ENCODE measurements at regions not wholly inside any gene's neighbourhood (a gene's known extent, or its start where the extent isn't known, plus 50 kb on each side); places are given as distances from the start of the nearest gene placed in this dataset.

DNA sequence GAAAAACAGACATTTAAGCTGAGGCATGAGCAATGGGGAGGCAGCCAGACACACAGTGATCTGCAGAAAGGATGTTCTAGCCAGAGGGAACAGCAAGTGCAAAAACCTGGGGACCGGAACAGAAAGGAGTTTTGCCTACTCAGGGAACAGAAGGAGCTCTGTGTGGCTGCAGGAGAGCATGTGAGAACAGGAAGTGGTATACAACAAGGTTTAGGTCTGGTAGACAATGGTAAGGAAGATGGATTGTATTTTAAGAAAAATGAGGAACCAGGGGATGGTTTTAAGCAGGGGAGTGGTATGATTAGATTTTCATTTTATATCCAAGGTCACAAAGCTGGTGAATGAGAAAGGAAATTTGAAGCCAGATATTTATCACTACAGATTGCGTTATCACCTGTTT is 157.5 kb downstream of the UNC5CL start:
- H3K9me3 Mint-ChIP-seq: peaks cover 0 to 11% (median 6%) of the 10 kb centered on the region in 11 donors
- no peaks in the 10 kb centered on the region for H3K36me3 Mint-ChIP-seq
- Histone ChIP-seq H3K4me1 (ENCODE audit: control insufficient read depth in 2 of 2, insufficient read depth in 2 of 2, low read length in 2 of 2) (no peaks in the 10 kb centered on the region), H3K4me3 (ENCODE audit: low read length) (no peak overlapping the region), H3K27ac (ENCODE audit: low read depth, low read length) (no peak overlapping the region), H3K27me3 (ENCODE audit: control insufficient read depth in 2 of 2, insufficient read depth in 2 of 2, low read length in 2 of 2) (no peaks in the 10 kb centered on the region), H3K36me3 (ENCODE audit: control insufficient read depth in 2 of 3, insufficient read depth in 3 of 3, low read length in 3 of 3) (no peaks in the 10 kb centered on the region), H3K9me3 (ENCODE audit: control insufficient read depth in 2 of 3, low read length in 3 of 3) (no peaks in the 10 kb centered on the region)
- DNase-seq (no peak), ATAC-seq (no peak)
- ChIA-PET CTCF (interaction anchor here (0.6 kb wide), 1 partner anchor 388 kb away, joined by 3 read pairs; no protein-coding TSS in a partner anchor), POLR2A (no interaction called here)
- H3K27me3 Mint-ChIP-seq: peaks cover 9 to 19% (median 16%) of the 10 kb centered on the region in 5 donors
- peaks cover 0 to 9% (median 0%) of the 10 kb centered on the region in 7 donors for H3K4me1 Mint-ChIP-seq
- no peak overlapping the region for H3K27ac Mint-ChIP-seq
- intact Hi-C loops (cut with micrococcal nuclease): no loop called here
- no peak overlapping the region for H3K4me3 Mint-ChIP-seq

DNA sequence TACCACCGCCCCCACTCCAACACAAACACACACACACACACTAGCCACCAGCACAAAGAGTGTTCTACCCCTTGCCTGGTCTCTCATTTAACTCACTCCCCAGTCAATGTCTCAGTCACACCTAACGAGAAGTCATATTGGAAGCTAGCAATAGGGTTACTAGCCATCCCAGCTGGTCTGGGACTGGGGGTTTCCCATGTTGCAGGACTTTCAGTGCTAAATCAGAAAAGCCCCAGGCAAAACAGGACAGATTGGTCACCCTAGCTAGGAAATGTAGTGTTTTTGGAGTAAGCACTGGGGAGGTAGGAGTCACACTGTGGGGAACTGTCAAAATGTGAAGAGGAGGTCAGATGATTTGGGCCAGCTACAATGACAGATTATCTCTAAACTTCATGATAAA is 158.1 kb downstream of the UNC5CL start:
- ATAC-seq (no peak), DNase-seq (no peak)
- no peak overlapping the region for H3K4me3 Mint-ChIP-seq
- Histone ChIP-seq H3K9me3 (ENCODE audit: control insufficient read depth in 2 of 3, low read length in 3 of 3) (no peaks in the 10 kb centered on the region), H3K27ac (ENCODE audit: low read depth, low read length) (no peak overlapping the region), H3K27me3 (ENCODE audit: control insufficient read depth in 2 of 2, insufficient read depth in 2 of 2, low read length in 2 of 2) (no peaks in the 10 kb centered on the region), H3K36me3 (ENCODE audit: control insufficient read depth in 2 of 3, insufficient read depth in 3 of 3, low read length in 3 of 3) (no peaks in the 10 kb centered on the region), H3K4me3 (ENCODE audit: low read length) (no peak overlapping the region), H3K4me1 (ENCODE audit: control insufficient read depth in 2 of 2, insufficient read depth in 2 of 2, low read length in 2 of 2) (no peaks in the 10 kb centered on the region)
- H3K4me1 Mint-ChIP-seq: peaks cover 0 to 9% (median 0%) of the 10 kb centered on the region in 7 donors
- H3K27me3 Mint-ChIP-seq: peaks cover 12 to 23% (median 20%) of the 10 kb centered on the region in 5 donors
- H3K27ac Mint-ChIP-seq: no peak overlapping the region
- ChIA-PET POLR2A (no interaction called here), CTCF (no interaction called here)
- H3K36me3 Mint-ChIP-seq: no peaks in the 10 kb centered on the region
- peaks cover 0 to 11% (median 6%) of the 10 kb centered on the region in 11 donors for H3K9me3 Mint-ChIP-seq
- intact Hi-C loops (cut with micrococcal nuclease): no loop called here

DNA sequence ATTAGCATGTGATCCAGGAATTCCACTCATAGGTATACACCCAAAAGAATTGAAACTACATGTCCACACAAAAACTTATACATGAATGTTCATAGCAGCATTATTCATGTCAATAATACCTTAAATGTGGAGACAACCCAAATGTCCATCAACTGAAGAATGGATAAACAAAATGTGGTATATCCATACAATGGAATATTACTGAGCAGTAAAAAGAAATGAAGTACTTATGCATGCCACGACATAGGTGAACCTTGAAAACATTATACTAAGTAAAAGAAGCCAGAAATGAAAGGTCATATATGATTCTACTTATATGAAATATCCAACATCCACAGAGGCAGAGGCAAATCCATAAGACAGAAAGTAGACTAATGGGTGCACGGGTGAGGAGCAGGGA is 159.9 kb downstream of the UNC5CL start:
- Mint-ChIP-seq H3K27ac (no peak overlapping the region), H3K27me3 (peaks cover 16 to 33% (median 27%) of the 10 kb centered on the region in 5 donors), H3K4me3 (no peak overlapping the region), H3K4me1 (peaks cover 0 to 9% (median 0%) of the 10 kb centered on the region in 7 donors), H3K36me3 (no peaks in the 10 kb centered on the region), H3K9me3 (peaks cover 0 to 11% (median 6%) of the 10 kb centered on the region in 11 donors)
- no peaks in the 10 kb centered on the region for H3K4me1 ChIP-seq (ENCODE audit: control insufficient read depth in 2 of 2, insufficient read depth in 2 of 2, low read length in 2 of 2)
- no peaks in the 10 kb centered on the region for H3K9me3 ChIP-seq (ENCODE audit: control insufficient read depth in 2 of 3, low read length in 3 of 3)
- DNase-seq: no peak
- CTCF ChIA-PET: no interaction called here
- intact Hi-C loops (cut with micrococcal nuclease): no loop called here
- no peaks in the 10 kb centered on the region for H3K27me3 ChIP-seq (ENCODE audit: control insufficient read depth in 2 of 2, insufficient read depth in 2 of 2, low read length in 2 of 2)
- POLR2A ChIA-PET: no interaction called here
- no peak overlapping the region for H3K27ac ChIP-seq (ENCODE audit: low read depth, low read length)
- no peak for ATAC-seq
- H3K36me3 ChIP-seq (ENCODE audit: control insufficient read depth in 2 of 3, insufficient read depth in 3 of 3, low read length in 3 of 3): no peaks in the 10 kb centered on the region
- H3K4me3 ChIP-seq (ENCODE audit: low read length): no peak overlapping the region

DNA sequence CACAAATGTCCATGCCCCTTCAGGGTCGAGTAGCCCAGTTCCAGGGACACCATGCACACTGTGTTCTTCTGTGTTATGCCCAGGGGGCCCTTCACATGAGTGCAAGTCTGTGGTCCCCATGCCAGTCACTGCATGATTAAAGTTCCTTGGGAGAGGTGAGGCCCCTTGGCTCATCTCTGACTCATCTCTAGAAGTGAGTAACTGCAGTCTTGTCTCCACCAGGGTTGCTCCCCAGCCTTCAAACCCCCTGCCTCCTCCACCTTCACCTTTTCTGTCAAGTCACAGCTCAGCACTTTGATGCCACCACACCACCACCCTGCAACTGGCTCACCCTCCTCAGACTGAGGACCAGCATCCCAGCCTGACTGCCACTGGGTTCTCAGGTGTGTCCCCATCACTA is 161.7 kb downstream of the UNC5CL start:
- CTCF ChIA-PET: no interaction called here
- peak in 1 of 9 donors; percentile 23 for DNase-seq
- H3K27ac ChIP-seq (ENCODE audit: low read depth, low read length): no peak overlapping the region
- POLR2A ChIA-PET: no interaction called here
- Mint-ChIP-seq H3K27ac (no peak overlapping the region), H3K9me3 (peaks cover 0 to 11% (median 6%) of the 10 kb centered on the region in 11 donors), H3K36me3 (no peaks in the 10 kb centered on the region), H3K4me1 (peaks cover 0 to 9% (median 0%) of the 10 kb centered on the region in 7 donors), H3K4me3 (no peak overlapping the region), H3K27me3 (peaks cover 22 to 33% (median 32%) of the 10 kb centered on the region in 5 donors)
- H3K4me1 ChIP-seq (ENCODE audit: control insufficient read depth in 2 of 2, insufficient read depth in 2 of 2, low read length in 2 of 2): no peaks in the 10 kb centered on the region
- ATAC-seq: no peak
- intact Hi-C loops (cut with micrococcal nuclease): no loop called here
- H3K9me3 ChIP-seq (ENCODE audit: control insufficient read depth in 2 of 3, low read length in 3 of 3): no peaks in the 10 kb centered on the region
- H3K4me3 ChIP-seq (ENCODE audit: low read length): no peak overlapping the region
- no peaks in the 10 kb centered on the region for H3K36me3 ChIP-seq (ENCODE audit: control insufficient read depth in 2 of 3, insufficient read depth in 3 of 3, low read length in 3 of 3)
- no peaks in the 10 kb centered on the region for H3K27me3 ChIP-seq (ENCODE audit: control insufficient read depth in 2 of 2, insufficient read depth in 2 of 2, low read length in 2 of 2)

DNA sequence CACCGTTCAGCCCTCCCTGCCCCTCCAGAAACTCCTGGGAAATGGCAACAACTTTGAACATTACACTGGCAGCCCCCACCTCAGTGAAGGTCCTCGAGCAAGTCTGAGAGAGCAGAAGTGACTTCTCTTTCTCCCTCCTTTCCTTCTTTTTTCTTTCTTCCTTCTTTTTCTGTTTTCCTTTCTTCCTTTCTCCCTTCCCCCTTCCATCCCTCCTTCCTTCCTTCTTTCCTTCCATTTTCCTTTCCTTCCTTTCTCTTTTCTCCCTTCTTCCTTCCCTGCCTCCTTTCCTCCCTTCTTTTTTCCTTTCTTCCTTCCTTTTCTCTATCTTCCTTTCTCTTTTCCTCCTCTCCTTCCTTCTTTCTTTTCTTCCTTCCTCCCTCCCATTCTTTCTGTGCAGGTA is 162.7 kb downstream of the UNC5CL start:
- DNase-seq: no peak
- Histone ChIP-seq H3K36me3 (ENCODE audit: control insufficient read depth in 2 of 3, insufficient read depth in 3 of 3, low read length in 3 of 3) (no peaks in the 10 kb centered on the region), H3K4me1 (ENCODE audit: control insufficient read depth in 2 of 2, insufficient read depth in 2 of 2, low read length in 2 of 2) (no peaks in the 10 kb centered on the region), H3K4me3 (ENCODE audit: low read length) (no peak overlapping the region), H3K9me3 (ENCODE audit: control insufficient read depth in 2 of 3, low read length in 3 of 3) (no peaks in the 10 kb centered on the region), H3K27ac (ENCODE audit: low read depth, low read length) (no peak overlapping the region), H3K27me3 (ENCODE audit: control insufficient read depth in 2 of 2, insufficient read depth in 2 of 2, low read length in 2 of 2) (no peaks in the 10 kb centered on the region)
- ChIA-PET CTCF (no interaction called here), POLR2A (no interaction called here)
- Mint-ChIP-seq H3K4me3 (no peak overlapping the region), H3K27ac (no peak overlapping the region), H3K9me3 (peaks cover 0 to 11% (median 6%) of the 10 kb centered on the region in 11 donors), H3K27me3 (peaks cover 23 to 38% (median 32%) of the 10 kb centered on the region in 5 donors), H3K4me1 (peaks cover 0 to 6% (median 0%) of the 10 kb centered on the region in 7 donors), H3K36me3 (no peaks in the 10 kb centered on the region)
- intact Hi-C loops (cut with micrococcal nuclease): no loop called here
- no peak for ATAC-seq

- H3K4me1 Mint-ChIP-seq: peaks cover 0 to 5% (median 0%) of the 10 kb centered on the region in 7 donors
- CTCF ChIA-PET: interaction anchor here (0.5 kb wide), 1 partner anchor 43 kb away, joined by 3 read pairs; no protein-coding TSS in a partner anchor
Measured at GRCh38 chr6:40874495-40874894, 164.5 kb downstream of the UNC5CL start.

GRCh38 chr6:40871424-40871823 is 167.6 kb downstream of the UNC5CL start:
- no peak overlapping the region for H3K27ac ChIP-seq (ENCODE audit: low read depth, low read length)
- ATAC-seq: no peak
- no peaks in the 10 kb centered on the region for H3K36me3 ChIP-seq (ENCODE audit: control insufficient read depth in 2 of 3, insufficient read depth in 3 of 3, low read length in 3 of 3)
- ChIA-PET CTCF (no interaction called here), POLR2A (no interaction called here)
- no peak overlapping the region for H3K4me3 ChIP-seq (ENCODE audit: low read length)
- H3K4me3 Mint-ChIP-seq: no peak overlapping the region
- H3K27me3 ChIP-seq (ENCODE audit: control insufficient read depth in 2 of 2, insufficient read depth in 2 of 2, low read length in 2 of 2): no peaks in the 10 kb centered on the region
- no peaks in the 10 kb centered on the region for H3K4me1 Mint-ChIP-seq
- no peak overlapping the region for H3K27ac Mint-ChIP-seq
- H3K4me1 ChIP-seq (ENCODE audit: control insufficient read depth in 2 of 2, insufficient read depth in 2 of 2, low read length in 2 of 2): no peaks in the 10 kb centered on the region
- no peaks in the 10 kb centered on the region for H3K36me3 Mint-ChIP-seq
- H3K9me3 ChIP-seq (ENCODE audit: control insufficient read depth in 2 of 3, low read length in 3 of 3): no peaks in the 10 kb centered on the region
- no peaks in the 10 kb centered on the region for H3K9me3 Mint-ChIP-seq
- peaks cover 13 to 21% (median 17%) of the 10 kb centered on the region in 5 donors for H3K27me3 Mint-ChIP-seq
- intact Hi-C loops (cut with micrococcal nuclease): no loop called here
- no peak for DNase-seq

More at GRCh38 chr6:40874495-40874894, 164.5 kb downstream of the UNC5CL start:
- Mint-ChIP-seq H3K4me3 (no peak overlapping the region), H3K36me3 (no peaks in the 10 kb centered on the region), H3K9me3 (peaks cover 0 to 10% (median 6%) of the 10 kb centered on the region in 11 donors), H3K27me3 (peaks cover 23 to 38% (median 32%) of the 10 kb centered on the region in 5 donors), H3K27ac (no peak overlapping the region)
- ATAC-seq (no peak), DNase-seq (no peak)
- no peaks in the 10 kb centered on the region for H3K27me3 ChIP-seq (ENCODE audit: control insufficient read depth in 2 of 2, insufficient read depth in 2 of 2, low read length in 2 of 2)
- POLR2A ChIA-PET: no interaction called here
- no peaks in the 10 kb centered on the region for H3K36me3 ChIP-seq (ENCODE audit: control insufficient read depth in 2 of 3, insufficient read depth in 3 of 3, low read length in 3 of 3)
- no peak overlapping the region for H3K27ac ChIP-seq (ENCODE audit: low read depth, low read length)
- H3K4me1 ChIP-seq (ENCODE audit: control insufficient read depth in 2 of 2, insufficient read depth in 2 of 2, low read length in 2 of 2): no peaks in the 10 kb centered on the region
- H3K4me3 ChIP-seq (ENCODE audit: low read length): no peak overlapping the region
- intact Hi-C loops (cut with micrococcal nuclease): no loop called here
- no peaks in the 10 kb centered on the region for H3K9me3 ChIP-seq (ENCODE audit: control insufficient read depth in 2 of 3, low read length in 3 of 3)

Measured in naive thymus-derived CD4-positive, alpha-beta T cell (primary cell).